GM18868 (cell line): ENCODE measurements at regions not wholly inside any gene's neighbourhood (a gene's known extent, or its start where the extent isn't known, plus 50 kb on each side); places are given as distances from the start of the nearest gene placed in this dataset.
"Not testable (repeated sequence)": the region's sequence is repeated elsewhere in the genome, so short reads cannot be mapped to it uniquely, and the experiment has no call there.

Source experiments
- ATAC-seq: cut with Tn5 transposase; IDR thresholded peaks from one replicate; pipeline ENCODE4 v1.9.1; 2021; ENCODE audit warnings: mild to moderate bottlenecking, moderate library complexity; ENCODE audit not compliant: unreplicated experiment

- no peak for ATAC-seq
These were observed 643.4 kb downstream of the ACTR3B start for GRCh38 chr7:153402721-153403541.

- no peak for ATAC-seq
These were observed 644.6 kb downstream of the ACTR3B start for GRCh38 chr7:153404124-153404523.

- ATAC-seq = no peak
These were observed 645.3 kb downstream of the ACTR3B start for GRCh38 chr7:153404781-153405279.

GRCh38 chr7:153405704-153406485 lies 646.3 kb upstream of the DPP6 start:
- ATAC-seq = no peak

- ATAC-seq = no peak
These were observed 645.7 kb upstream of the DPP6 start for GRCh38 chr7:153406486-153406872.

- no peak for ATAC-seq
These were observed 644.7 kb upstream of the DPP6 start for GRCh38 chr7:153407291-153408046.

- ATAC-seq = no peak
These were observed 643.5 kb upstream of the DPP6 start for GRCh38 chr7:153408360-153409335.

GRCh38 chr7:153409567-153410342 lies 642.4 kb upstream of the DPP6 start:
- ATAC-seq = not testable (repeated sequence)

- ATAC-seq = not testable (repeated sequence)
These were observed 641.1 kb upstream of the DPP6 start for GRCh38 chr7:153410997-153411642.

GRCh38 chr7:153412114-153412823 lies 639.9 kb upstream of the DPP6 start:
- ATAC-seq = not testable (repeated sequence)

- ATAC-seq = not testable (repeated sequence)
These were observed 639.4 kb upstream of the DPP6 start for GRCh38 chr7:153412824-153413198.

GRCh38 chr7:153413199-153413539 lies 639.0 kb upstream of the DPP6 start:
- ATAC-seq = no peak

- ATAC-seq = no peak
These were observed 638.5 kb upstream of the DPP6 start for GRCh38 chr7:153413540-153414287.

- ATAC-seq = no peak
These were observed 637.9 kb upstream of the DPP6 start for GRCh38 chr7:153414288-153414629.

- no peak for ATAC-seq
These were observed 636.6 kb upstream of the DPP6 start for GRCh38 chr7:153415632-153416031.

GRCh38 chr7:153422291-153423209 lies 629.6 kb upstream of the DPP6 start:
- ATAC-seq = no peak

GRCh38 chr7:153423210-153423590 lies 629.0 kb upstream of the DPP6 start:
- no peak for ATAC-seq
